GM23338 (cell line): ENCODE measurements at regions not wholly inside any gene's neighbourhood (a gene's known extent, or its start where the extent isn't known, plus 50 kb on each side); places are given as distances from the start of the nearest gene placed in this dataset.

Experiments used
- CTCF ChIP-seq, 2 experiments: fragments of 200-600 bp in 1 of 2; sonication (generic) in 1 of 2; conservative IDR thresholded peaks; 2 replicates each; pipeline versions ENCODE4 v1.5.1 to v1.6.1; 2016 to 2017; ENCODE audit warnings: antibody characterized with exemption in 2 of 2, low read depth in 2 of 2, mild to moderate bottlenecking in 2 of 2, moderate library complexity in 1 of 2
- ETS1 ChIP-seq: IDR thresholded peaks from 2 replicates; pipeline ENCODE4 v1.6.1; 2016; ENCODE audit warnings: antibody characterized with exemption
- EZH2 ChIP-seq: fragments of 200-600 bp; sonication (generic); IDR thresholded peaks from one replicate; pipeline ENCODE4 v1.8.0; 2017; ENCODE audit warnings: antibody characterized with exemption, mild to moderate bottlenecking, low read depth; ENCODE audit not compliant: unreplicated experiment
- POLR2AphosphoS5 ChIP-seq: IDR thresholded peaks from 2 replicates; pipeline ENCODE4 v1.6.1; 2016; ENCODE audit warnings: antibody characterized with exemption, low read depth

GRCh38 chr3:154666542-154666941 lies 236.6 kb upstream of the GPR149 start:
- TF ChIP-seq CTCF (conservative IDR thresholded peaks at IDR 0.05; ENCODE audit: low read depth in 2 of 2) (no peak), EZH2 (no peak), POLR2AphosphoS5 (no peak), ETS1 (no peak)
